Spleen (tissue), 11 donors: ENCODE measurements at regions not wholly inside any gene's neighbourhood (a gene's known extent, or its start where the extent isn't known, plus 50 kb on each side); places are given as distances from the start of the nearest gene placed in this dataset.

Experiments
- DNase-seq: peaks from one replicate; pipeline ENCODE4 v3.0.0-alpha.2; 2020
- H3K27ac ChIP-seq, 8 donors: fragments of 200-600 bp; sonication (generic) in 7 of 8; 1 replicate in 4 of 8; 2 replicates in 4 of 8; pipeline versions ENCODE4 v1.5.0 to v1.8.0; 2016 to 2021; ENCODE audit warnings: inconsistent platforms in 4 of 8, mild to moderate bottlenecking in 4 of 8, moderate library complexity in 1 of 8
- H3K27me3 ChIP-seq, 7 donors: fragments of 200-600 bp; sonication (generic) in 6 of 7; replicated peaks in 1 of 7; 1 replicate in 4 of 7; 2 replicates in 3 of 7; pipeline versions ENCODE4 v1.5.0 to v1.8.0; 2016 to 2021; ENCODE audit warnings: inconsistent platforms in 3 of 7, mild to moderate bottlenecking in 1 of 7
- H3K36me3 ChIP-seq, 6 donors: fragments of 200-600 bp; sonication (generic) in 5 of 6; 1 replicate in 4 of 6; 2 replicates in 2 of 6; pipeline versions ENCODE4 v1.5.0 to v1.8.0; 2016 to 2021; ENCODE audit warnings: inconsistent platforms in 2 of 6
- H3K4me1 ChIP-seq, 6 donors: fragments of 200-600 bp; sonication (generic) in 5 of 6; 1 replicate in 3 of 6; 2 replicates in 3 of 6; pipeline versions ENCODE4 v1.5.0 to v1.8.0; 2016 to 2021; ENCODE audit warnings: inconsistent platforms in 3 of 6
- H3K4me3 ChIP-seq, 8 donors: fragments of 200-600 bp; sonication (generic) in 7 of 8; 1 replicate in 4 of 8; 2 replicates in 4 of 8; pipeline versions ENCODE4 v1.5.0 to v1.8.0; 2016 to 2021; ENCODE audit warnings: inconsistent platforms in 4 of 8, mild to moderate bottlenecking in 4 of 8, moderate library complexity in 2 of 8
- H3K9me3 ChIP-seq, 8 donors: fragments of 200-600 bp; sonication (generic) in 7 of 8; 1 replicate in 4 of 8; 2 replicates in 4 of 8; pipeline versions ENCODE4 v1.5.0 to v1.8.0; 2016 to 2021; ENCODE audit warnings: inconsistent platforms in 4 of 8
- POLR2A ChIP-seq, 3 donors: fragments of 450-650 bp; IDR thresholded peaks; one replicate each; pipeline ENCODE4 v1.5.1; 2017; ENCODE audit warnings: antibody characterized with exemption in 3 of 3, mild to moderate bottlenecking in 1 of 3
- POLR2AphosphoS5 ChIP-seq, 3 donors: sonication (generic); formaldehyde crosslinking; IDR thresholded peaks; one replicate each; pipeline ENCODE4 v1.5.1; 2017; ENCODE audit warnings: antibody characterized with exemption in 3 of 3
- WGBS, 5 donors: extraction: QIAGEN DNeasy Blood & Tissue Kit in 3 of 5; methylation state at CpG; one replicate each; pipeline versions ENCODE4 v1.1.5 to v1.1.7; 2013 to 2018; 5-methylcytosine and 5-hydroxymethylcytosine counted together
- intact Hi-C: fragments of 100-400 bp; cut with DNase I; formaldehyde crosslinking; loops from one replicate; pipeline ENCODE4 v1.15.0; 2023; ENCODE audit warnings: low total_unique reads
- TF ChIP-seq, protein P1 (sequence below), 11 experiments: fragments of 200-600 bp in 7 of 11; fragments of 450-650 bp in 4 of 11; sonication (generic) in 4 of 11; IDR thresholded peaks in 8 of 11; conservative IDR thresholded peaks in 3 of 11; 1 replicate in 7 of 11; 2 replicates in 4 of 11; pipeline versions ENCODE4 v1.4.0 to v1.8.0; 2016 to 2021; ENCODE audit warnings: antibody characterized with exemption in 11 of 11, inconsistent platforms in 4 of 11, mild to moderate bottlenecking in 1 of 11
- donor health status: healthy with polysubstance abuse.
- donor health status: DM: no; HTN: no; CAD: no; lungs with moderate emphysema.
- donor health status: DM: no; HTN: no; CAD: no.
- donor health status: Bipolar disorder and iron deficiency.
- donor health status: healthy.
- donor health status: DM: no; HTN: no; CAD: no.
- donor health status: DM: yes; HTN: yes; CAD: no.

DNA sequence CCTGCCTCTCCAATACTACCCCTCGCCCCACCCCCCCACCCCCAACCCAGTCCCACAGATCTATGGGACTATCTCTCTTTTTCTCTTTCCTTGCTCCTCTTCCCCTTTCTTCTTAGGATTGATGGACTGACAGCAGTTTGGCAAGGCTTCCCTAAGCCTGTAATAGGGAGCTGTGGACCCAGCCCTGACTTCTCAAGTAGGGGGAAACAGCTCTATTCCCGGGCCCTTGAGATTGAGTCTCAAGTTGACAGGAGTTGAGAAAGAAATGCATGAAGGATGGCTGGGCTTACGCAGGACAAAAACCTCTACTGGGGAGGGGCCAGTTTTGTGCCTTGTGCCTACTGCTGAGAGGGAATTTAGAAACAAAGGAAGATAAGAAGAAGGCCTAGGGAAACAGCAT, 60.4 kb downstream of the SMUG1 start:
- peaks cover 0 to 24% (median 16%) of the 10 kb centered on the region in 6 donors for H3K4me1 ChIP-seq
- peak; percentile 6 for DNase-seq
- no peak overlapping the region for H3K27ac ChIP-seq
- H3K4me3 ChIP-seq, result no peak overlapping the region
- H3K36me3 ChIP-seq, result no peaks in the 10 kb centered on the region
- H3K9me3 ChIP-seq, result no peaks in the 10 kb centered on the region
- intact Hi-C loops, result no loop called here
- WGBS, 5 donors, result 55 to 74% (median 73%) methylated on average over 3 of the region's 3 CpGs
- TF ChIP-seq POLR2A (IDR thresholded peaks at IDR 0.05) (no peak), POLR2AphosphoS5 (IDR thresholded peaks at IDR 0.05) (no peak)
- TF ChIP-seq, protein P1, sequence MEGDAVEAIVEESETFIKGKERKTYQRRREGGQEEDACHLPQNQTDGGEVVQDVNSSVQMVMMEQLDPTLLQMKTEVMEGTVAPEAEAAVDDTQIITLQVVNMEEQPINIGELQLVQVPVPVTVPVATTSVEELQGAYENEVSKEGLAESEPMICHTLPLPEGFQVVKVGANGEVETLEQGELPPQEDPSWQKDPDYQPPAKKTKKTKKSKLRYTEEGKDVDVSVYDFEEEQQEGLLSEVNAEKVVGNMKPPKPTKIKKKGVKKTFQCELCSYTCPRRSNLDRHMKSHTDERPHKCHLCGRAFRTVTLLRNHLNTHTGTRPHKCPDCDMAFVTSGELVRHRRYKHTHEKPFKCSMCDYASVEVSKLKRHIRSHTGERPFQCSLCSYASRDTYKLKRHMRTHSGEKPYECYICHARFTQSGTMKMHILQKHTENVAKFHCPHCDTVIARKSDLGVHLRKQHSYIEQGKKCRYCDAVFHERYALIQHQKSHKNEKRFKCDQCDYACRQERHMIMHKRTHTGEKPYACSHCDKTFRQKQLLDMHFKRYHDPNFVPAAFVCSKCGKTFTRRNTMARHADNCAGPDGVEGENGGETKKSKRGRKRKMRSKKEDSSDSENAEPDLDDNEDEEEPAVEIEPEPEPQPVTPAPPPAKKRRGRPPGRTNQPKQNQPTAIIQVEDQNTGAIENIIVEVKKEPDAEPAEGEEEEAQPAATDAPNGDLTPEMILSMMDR (IDR thresholded peaks at IDR 0.05 in 8 of 11, conservative IDR thresholded peaks at IDR 0.05 in 3 of 11), result no peak
- peaks cover 0 to 75% (median 40%) of the 10 kb centered on the region in 7 donors for H3K27me3 ChIP-seq

DNA sequence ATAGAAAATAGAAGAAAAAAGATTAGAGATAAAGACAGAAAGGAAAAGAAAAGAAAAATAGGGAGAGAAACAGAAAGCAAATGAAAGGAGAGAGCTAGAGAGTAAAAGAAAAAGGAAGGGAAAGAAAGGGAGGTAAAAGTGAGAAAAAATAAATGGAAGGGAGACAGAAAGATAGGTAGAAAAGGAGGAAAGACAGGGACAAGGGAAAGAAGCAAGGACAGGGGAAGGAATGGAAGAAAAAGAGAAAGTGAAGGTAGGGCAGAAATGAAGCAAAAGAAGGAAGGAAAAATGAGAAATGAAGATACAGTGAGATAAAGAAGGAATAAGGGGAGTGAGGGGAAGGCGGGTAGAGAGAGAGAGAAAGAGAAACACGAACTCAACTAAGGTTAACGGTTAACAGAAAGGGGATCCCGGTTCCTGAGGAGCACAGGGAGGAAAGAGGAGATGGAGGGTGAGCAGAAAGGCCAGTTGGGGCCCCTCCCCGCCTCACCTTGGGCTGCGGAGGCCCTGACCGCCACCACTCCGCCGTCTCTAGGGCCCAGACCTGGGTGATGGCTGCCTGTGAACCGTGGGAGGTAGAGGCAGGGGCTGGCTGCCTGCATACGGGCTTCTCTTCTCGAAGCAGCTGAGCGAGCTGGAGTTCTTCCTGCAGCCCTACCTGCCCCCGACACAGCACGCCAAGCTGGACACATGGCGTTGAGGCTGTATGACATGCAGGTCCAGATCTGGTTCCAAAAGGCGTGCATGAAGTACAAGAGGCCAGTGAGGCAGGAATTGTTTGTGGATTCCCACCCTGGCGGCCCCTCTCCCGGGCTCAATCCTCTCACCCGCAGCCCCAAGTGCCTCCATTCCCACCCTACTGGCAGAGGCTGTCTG, 59.5 kb downstream of the SMUG1 start:
- no peak overlapping the region for H3K27ac ChIP-seq
- no peaks in the 10 kb centered on the region for H3K36me3 ChIP-seq
- intact Hi-C loops, result no loop called here
- DNase-seq, result peak; percentile 63
- H3K4me1 ChIP-seq, result peaks cover 0 to 24% (median 16%) of the 10 kb centered on the region in 6 donors
- no peak overlapping the region for H3K4me3 ChIP-seq
- WGBS, 5 donors, result 51 to 68% (median 60%) methylated on average over 18 to 20 of the region's 20 CpGs
- H3K9me3 ChIP-seq, result no peaks in the 10 kb centered on the region
- peaks cover 0 to 75% (median 32%) of the 10 kb centered on the region in 7 donors for H3K27me3 ChIP-seq
- TF ChIP-seq POLR2AphosphoS5 (IDR thresholded peaks at IDR 0.05) (no peak), POLR2A (IDR thresholded peaks at IDR 0.05) (no peak)
- TF ChIP-seq, protein P1 (IDR thresholded peaks at IDR 0.05 in 8 of 11, conservative IDR thresholded peaks at IDR 0.05 in 3 of 11), result no peak
